Astrocyte (in vitro differentiated cells and primary cell): ENCODE measurements at regions not wholly inside any gene's neighbourhood (a gene's known extent, or its start where the extent isn't known, plus 50 kb on each side); places are given as distances from the start of the nearest gene placed in this dataset.
A peak's percentile ranks its signal among the peaks of the same experiment; 100 is the strongest.

Experiments
- DNase-seq: peaks from one replicate; pipeline ENCODE4 v3.0.0-alpha.2; 2010; ENCODE audit warnings: low read depth
- FAIRE-seq: peaks from 2 replicates; lab custom pipeline; 2011; peaks lifted over from hg19 to GRCh38; lab: Jason Lieb, UNC
- H2AFZ ChIP-seq: 2 replicates; pipeline ENCODE4 v1.6.0; 2012; ENCODE audit warnings: low read depth, low read length, inconsistent platforms
- H3K27ac ChIP-seq: 2 replicates; pipeline ENCODE4 v1.5.1; 2011; ENCODE audit warnings: low read depth, low read length, inconsistent platforms
- H3K27me3 ChIP-seq: 2 replicates; pipeline ENCODE4 v1.6.0; 2011; ENCODE audit warnings: low read length, inconsistent platforms; ENCODE audit not compliant: insufficient read depth
- H3K36me3 ChIP-seq: 2 replicates; pipeline ENCODE4 v1.5.1; 2011; ENCODE audit warnings: low read length, inconsistent platforms; ENCODE audit not compliant: insufficient read depth
- H3K4me1 ChIP-seq: 2 replicates; pipeline ENCODE4 v1.5.1; 2011; ENCODE audit warnings: low read length, inconsistent platforms; ENCODE audit not compliant: insufficient read depth
- H3K4me2 ChIP-seq: 2 replicates; pipeline ENCODE4 v1.6.0; 2012; ENCODE audit warnings: low read length, inconsistent platforms
- H3K4me3 ChIP-seq: 2 replicates; pipeline ENCODE4 v1.5.1; 2011; ENCODE audit warnings: low read depth, mild to moderate bottlenecking, low read length, inconsistent platforms; ENCODE audit not compliant: insufficient read depth
- H3K79me2 ChIP-seq: 2 replicates; pipeline ENCODE4 v1.6.0; 2012; ENCODE audit warnings: mild to moderate bottlenecking, low read length, inconsistent platforms; ENCODE audit not compliant: insufficient read depth
- H3K9ac ChIP-seq: 2 replicates; pipeline ENCODE4 v1.6.0; 2012; ENCODE audit warnings: mild to moderate bottlenecking, low read length, inconsistent platforms
- H3K9me3 ChIP-seq: 2 replicates; pipeline ENCODE4 v1.5.1; 2012; ENCODE audit warnings: low read depth, mild to moderate bottlenecking, low read length, inconsistent platforms; ENCODE audit not compliant: insufficient read depth
- H4K20me1 ChIP-seq: 2 replicates; pipeline ENCODE4 v1.6.0; 2012; ENCODE audit warnings: low read length, inconsistent platforms; ENCODE audit not compliant: insufficient read depth
- H3K27ac Mint-ChIP-seq: one replicate; pipeline ENCODE4 v1.8.0; 2021; ENCODE audit warnings: mild to moderate bottlenecking, mixed read lengths; ENCODE audit not compliant: unreplicated experiment
- H3K27me3 Mint-ChIP-seq: one replicate; pipeline ENCODE4 v1.8.0; 2021; ENCODE audit warnings: low read depth, mixed read lengths; ENCODE audit not compliant: unreplicated experiment
- H3K36me3 Mint-ChIP-seq: one replicate; pipeline ENCODE4 v1.8.0; 2021; ENCODE audit warnings: low read depth, mixed read lengths; ENCODE audit not compliant: unreplicated experiment
- H3K4me1 Mint-ChIP-seq: one replicate; pipeline ENCODE4 v1.8.0; 2021; ENCODE audit warnings: low read depth, mixed read lengths; ENCODE audit not compliant: unreplicated experiment
- H3K4me3 Mint-ChIP-seq: one replicate; pipeline ENCODE4 v1.8.0; 2021; ENCODE audit warnings: mild to moderate bottlenecking, moderate library complexity, mixed read lengths; ENCODE audit not compliant: unreplicated experiment
- H3K9me3 Mint-ChIP-seq: one replicate; pipeline ENCODE4 v1.8.0; 2021; ENCODE audit warnings: mild to moderate bottlenecking, mixed read lengths; ENCODE audit not compliant: unreplicated experiment
- EZH2 ChIP-seq: IDR thresholded peaks from 2 replicates; pipeline ENCODE4 v1.6.1; 2012; ENCODE audit warnings: mild to moderate bottlenecking, low read length, inconsistent platforms; ENCODE audit not compliant: insufficient read depth
- TF ChIP-seq, protein P1 (sequence below): IDR thresholded peaks from 2 replicates; pipeline ENCODE4 v1.5.1; 2011; ENCODE audit warnings: low read depth, mild to moderate bottlenecking, inconsistent platforms, low read length, moderate library complexity; ENCODE audit not compliant: insufficient read depth

DNA sequence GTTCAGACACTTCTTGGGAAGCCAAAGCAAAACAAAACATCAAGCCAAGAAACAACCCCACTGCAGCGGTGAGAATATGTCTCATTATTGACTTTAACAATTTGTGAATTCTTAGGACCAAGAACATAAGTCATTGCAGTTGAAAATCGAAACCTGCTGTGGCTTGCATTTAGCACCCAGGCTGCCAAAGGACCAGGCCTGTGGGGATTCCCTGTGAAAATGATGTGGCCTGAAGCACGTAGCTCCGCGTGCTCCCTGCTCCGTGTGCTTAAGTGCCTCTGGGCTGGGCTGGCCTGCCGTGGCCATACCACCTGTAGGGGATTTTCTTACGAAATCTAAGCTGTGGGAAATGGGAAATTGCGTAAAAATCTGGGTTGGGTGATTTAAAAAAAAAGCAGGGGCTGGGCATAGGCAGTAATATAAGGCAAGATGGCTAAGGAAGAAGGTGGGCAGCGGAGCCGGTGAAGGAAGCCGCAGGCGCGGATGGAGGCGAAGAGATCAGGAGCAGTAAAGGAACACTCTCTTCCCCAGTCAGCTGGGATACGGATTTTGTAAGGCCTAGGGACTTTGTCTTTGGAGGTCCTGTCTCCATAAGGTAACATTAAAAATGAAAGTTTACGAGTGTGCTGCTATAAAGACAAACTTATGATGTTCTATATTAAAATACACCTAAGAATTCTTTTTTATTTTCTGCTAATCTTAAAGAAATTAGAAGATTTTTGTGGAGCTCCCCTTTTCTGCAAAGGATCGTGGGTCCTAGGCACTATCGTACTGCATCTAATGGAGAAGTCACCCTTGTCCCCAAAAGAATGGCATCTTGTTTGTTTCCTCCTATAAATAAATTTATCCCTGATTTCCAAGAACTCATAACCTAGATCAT lies 189.6 kb upstream of the SEMA6A start:
- H3K27me3 ChIP-seq: no peaks in the 10 kb centered on the region
- DNase-seq (no peak), FAIRE-seq (no peak)
- no peak overlapping the region for H2AFZ ChIP-seq
- Mint-ChIP-seq H3K4me3 (no peak overlapping the region), H3K4me1 (peaks cover 10% of the 10 kb centered on the region), H3K27ac (no peak overlapping the region), H3K36me3 (no peaks in the 10 kb centered on the region), H3K9me3 (no peaks in the 10 kb centered on the region), H3K27me3 (no peaks in the 10 kb centered on the region)
- H4K20me1 ChIP-seq: no peaks in the 10 kb centered on the region
- H3K4me1 ChIP-seq: peaks cover 9% of the 10 kb centered on the region
- no peak overlapping the region for H3K27ac ChIP-seq
- H3K79me2 ChIP-seq: no peaks in the 10 kb centered on the region
- no peak for TF ChIP-seq EZH2
- TF ChIP-seq, protein P1, sequence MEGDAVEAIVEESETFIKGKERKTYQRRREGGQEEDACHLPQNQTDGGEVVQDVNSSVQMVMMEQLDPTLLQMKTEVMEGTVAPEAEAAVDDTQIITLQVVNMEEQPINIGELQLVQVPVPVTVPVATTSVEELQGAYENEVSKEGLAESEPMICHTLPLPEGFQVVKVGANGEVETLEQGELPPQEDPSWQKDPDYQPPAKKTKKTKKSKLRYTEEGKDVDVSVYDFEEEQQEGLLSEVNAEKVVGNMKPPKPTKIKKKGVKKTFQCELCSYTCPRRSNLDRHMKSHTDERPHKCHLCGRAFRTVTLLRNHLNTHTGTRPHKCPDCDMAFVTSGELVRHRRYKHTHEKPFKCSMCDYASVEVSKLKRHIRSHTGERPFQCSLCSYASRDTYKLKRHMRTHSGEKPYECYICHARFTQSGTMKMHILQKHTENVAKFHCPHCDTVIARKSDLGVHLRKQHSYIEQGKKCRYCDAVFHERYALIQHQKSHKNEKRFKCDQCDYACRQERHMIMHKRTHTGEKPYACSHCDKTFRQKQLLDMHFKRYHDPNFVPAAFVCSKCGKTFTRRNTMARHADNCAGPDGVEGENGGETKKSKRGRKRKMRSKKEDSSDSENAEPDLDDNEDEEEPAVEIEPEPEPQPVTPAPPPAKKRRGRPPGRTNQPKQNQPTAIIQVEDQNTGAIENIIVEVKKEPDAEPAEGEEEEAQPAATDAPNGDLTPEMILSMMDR: no peak
- H3K4me2 ChIP-seq: no peak overlapping the region
- H3K9ac ChIP-seq: no peak overlapping the region
- no peaks in the 10 kb centered on the region for H3K9me3 ChIP-seq
- H3K4me3 ChIP-seq: no peak overlapping the region
- H3K36me3 ChIP-seq: no peaks in the 10 kb centered on the region

DNA sequence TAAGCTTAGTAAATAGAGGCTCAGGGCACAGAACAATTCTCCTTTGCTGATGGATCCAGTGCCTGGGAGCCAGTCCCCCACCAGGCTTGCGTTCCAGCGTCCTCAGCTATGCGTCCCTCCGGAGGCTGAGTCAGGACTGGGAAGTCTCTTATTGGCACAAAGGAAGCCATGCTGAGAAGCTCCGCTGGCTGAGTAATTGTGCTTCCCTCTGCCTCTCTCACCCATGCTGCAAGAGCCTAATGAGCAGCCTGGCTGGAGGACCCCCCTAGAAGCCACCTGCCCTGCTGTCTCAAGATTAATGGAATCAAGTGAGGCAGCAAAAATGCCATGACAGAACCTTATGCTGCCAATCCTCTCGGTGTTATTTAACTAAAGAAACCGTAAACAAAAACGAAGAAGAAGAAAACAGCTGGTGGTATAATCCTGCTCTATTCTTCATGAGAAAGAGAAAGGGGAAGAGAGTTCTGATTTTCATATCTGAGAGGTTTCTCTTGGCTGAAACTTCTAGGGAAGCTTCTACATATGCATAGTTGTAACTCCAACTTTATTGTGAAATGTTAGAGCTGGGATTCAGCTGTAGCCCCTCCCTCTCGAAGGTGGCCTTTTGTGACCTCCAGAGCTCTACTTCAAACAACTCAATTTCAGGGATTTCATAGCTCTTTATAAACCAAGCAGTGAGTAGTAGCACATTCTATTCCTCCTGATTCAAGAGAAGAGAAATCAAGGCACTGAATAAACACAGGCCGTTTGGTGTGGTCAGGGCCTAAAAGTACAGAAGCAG lies 185.4 kb upstream of the SEMA6A start:
- peak overlapping the region; percentile 43 for H2AFZ ChIP-seq
- no peak overlapping the region for H3K27ac Mint-ChIP-seq
- H3K4me2 ChIP-seq: peak overlapping the region; percentile 50

More for the DNA sequence above, 185.4 kb upstream of the SEMA6A start:
- Histone ChIP-seq H4K20me1 (no peaks in the 10 kb centered on the region), H3K27ac (no peak overlapping the region), H3K36me3 (no peaks in the 10 kb centered on the region), H3K27me3 (no peaks in the 10 kb centered on the region), H3K79me2 (no peaks in the 10 kb centered on the region), H3K4me3 (no peak overlapping the region), H3K9me3 (peaks cover 2% of the 10 kb centered on the region), H3K4me1 (no peaks in the 10 kb centered on the region), H3K9ac (no peak overlapping the region)
- no peaks in the 10 kb centered on the region for H3K36me3 Mint-ChIP-seq
- FAIRE-seq (no peak), DNase-seq (peak; percentile 62)
- no peak overlapping the region for H3K4me3 Mint-ChIP-seq
- H3K4me1 Mint-ChIP-seq: peaks cover 4% of the 10 kb centered on the region
- peaks cover 5% of the 10 kb centered on the region for H3K9me3 Mint-ChIP-seq
- H3K27me3 Mint-ChIP-seq: no peaks in the 10 kb centered on the region
- no peak for TF ChIP-seq EZH2
- TF ChIP-seq, protein P1: no peak
